ENCODE measurements at regions not wholly inside any gene's neighbourhood (a gene's known extent, or its start where the extent isn't known, plus 50 kb on each side); places are given as distances from the start of the nearest gene placed in this dataset.
"Not testable (repeated sequence)": the region's sequence is repeated elsewhere in the genome, so short reads cannot be mapped to it uniquely, and the experiment has no call there.

DNA sequence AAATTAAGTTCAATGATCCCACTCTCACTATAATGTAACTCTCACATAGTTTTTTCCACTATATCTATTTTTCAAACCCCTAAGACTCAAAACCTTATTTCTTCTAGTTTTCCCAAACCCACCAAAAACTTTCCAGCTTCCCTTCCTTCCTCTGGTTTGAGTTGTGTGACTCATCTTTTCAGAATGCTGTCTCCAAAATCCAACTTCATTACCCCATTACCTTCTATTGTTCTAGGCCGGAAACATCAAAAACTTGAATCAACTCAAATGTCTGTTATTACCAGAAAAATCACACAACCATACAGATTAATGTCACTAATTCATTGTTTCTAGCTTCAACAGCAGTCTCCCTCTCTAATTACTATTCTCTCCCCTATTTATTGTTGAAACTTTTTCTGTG lies 1090.3 kb downstream of the HACE1 start:
- DNase-seq (ENCODE audit: low spot score) = no peak

DNA sequence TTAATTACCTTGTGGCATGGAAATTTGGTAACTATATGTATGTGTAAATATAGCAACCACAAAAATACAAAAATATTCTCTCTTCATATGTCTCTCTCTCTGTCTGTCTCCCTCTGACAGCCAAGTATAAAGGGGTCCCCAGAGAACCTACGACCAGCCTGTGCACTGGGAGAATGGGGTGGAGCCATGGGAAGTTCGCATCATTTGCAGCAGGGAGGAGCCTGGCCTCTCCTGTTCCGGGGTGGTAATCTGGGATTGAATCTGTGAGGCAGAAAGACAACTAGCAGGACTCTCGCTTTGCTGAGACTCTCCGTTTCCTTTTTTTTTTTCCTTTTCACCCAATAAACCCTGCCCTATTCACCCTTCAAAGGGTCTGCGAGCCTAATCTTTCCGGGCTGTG lies 1109.1 kb downstream of the HACE1 start:
- no peak for DNase-seq (ENCODE audit: low spot score)

DNA sequence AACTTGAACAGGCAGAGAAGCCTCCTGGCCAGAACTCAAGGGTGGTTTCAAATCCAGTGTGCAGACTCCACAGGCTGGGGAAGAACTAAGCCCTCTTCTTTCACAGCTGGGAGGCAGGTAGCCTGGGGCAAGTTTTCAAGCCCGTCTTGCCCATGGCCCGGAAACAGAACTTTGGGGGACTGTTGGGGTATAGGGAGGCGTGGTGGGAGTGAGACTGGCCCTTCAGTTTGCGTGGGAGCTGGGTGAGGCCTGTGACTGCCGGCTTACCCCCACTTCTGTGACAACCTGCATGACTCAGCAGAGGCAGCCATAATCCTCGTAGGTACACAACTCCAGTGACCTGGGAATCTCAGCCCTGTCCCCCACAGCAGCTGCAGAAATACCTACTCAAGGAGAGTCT lies 1125.7 kb downstream of the HACE1 start:
- no peak for DNase-seq (ENCODE audit: low spot score)

DNA sequence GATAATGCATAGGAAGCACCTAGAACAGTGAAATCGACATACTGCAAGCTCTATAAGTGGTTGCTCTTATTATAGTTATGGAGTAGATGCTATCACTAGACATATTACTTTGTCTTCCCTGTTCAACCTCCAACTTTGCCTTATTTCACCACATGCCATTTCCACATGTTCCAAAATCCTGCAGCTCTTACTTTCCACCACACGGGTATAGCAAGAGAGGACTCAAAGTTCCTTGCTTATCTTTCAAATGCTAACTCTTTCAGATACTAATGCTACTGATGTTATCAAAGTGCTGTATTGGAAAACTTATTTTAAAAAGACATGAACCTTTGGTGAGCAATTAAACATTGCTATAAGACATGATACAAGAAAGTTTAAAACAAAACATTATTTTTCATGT lies 1130.1 kb downstream of the HACE1 start:
- DNase-seq (ENCODE audit: low spot score) = no peak

DNA sequence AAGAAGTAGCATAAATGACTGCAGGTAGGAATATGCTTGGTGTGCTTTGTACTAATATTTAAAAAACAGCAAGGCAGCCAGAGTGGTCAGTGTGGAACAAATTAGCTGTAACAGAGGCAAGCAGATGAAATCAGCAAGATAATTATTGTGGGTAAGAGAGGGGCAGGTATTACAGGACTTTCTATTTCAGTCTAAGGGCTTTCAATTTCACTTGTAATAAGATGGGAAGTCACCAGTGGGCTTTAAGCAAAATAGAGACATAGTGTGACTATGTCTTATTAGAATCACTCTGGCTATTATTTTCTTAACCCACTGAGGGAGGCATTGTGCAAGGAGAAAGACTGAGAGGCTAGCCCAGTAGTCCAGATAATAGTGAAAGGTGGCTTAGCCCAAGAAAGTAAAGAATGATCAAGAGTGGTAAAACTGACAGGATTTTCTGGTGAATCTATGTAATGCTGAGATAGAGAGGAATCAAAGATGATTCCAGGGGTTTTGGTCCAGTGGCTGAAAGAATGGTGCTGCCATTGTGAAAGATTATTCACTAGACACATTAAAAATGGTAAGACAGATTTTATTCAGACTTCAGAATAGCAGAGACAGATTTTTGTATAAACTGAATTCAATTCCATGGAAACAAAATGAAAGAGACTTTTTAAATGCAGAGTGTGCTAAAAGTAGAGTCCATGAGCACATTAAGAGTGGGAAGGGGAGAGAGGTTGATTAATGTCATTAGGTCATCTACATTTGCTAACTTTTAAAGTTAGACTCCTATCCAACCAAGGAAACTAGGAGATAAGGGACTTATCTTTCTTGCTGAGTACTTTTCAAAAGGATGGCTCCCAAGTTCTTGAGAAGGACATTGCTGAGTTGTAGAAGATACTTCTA lies 1136.0 kb downstream of the HACE1 start:
- DNase-seq (ENCODE audit: low spot score) = no peak

DNA sequence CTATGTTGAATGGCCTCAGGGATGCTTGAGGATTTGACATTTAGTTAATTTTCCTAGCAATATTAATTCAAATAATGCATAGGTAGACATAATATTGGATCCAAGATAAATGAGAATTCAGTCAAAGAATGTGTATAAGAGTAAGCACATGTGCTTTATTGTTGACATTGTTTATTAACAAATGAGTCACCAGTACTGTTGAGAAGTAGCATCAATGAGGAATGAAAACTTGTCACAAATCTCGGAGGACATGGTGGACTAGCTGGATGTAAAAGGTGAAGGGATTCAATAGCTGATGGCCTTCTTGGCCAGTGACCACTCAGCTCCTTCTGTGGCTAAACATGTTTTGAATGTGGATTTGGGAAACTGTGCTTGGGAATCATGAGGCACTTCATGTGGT lies 1137.0 kb downstream of the HACE1 start:
- no peak for DNase-seq (ENCODE audit: low spot score)

DNA sequence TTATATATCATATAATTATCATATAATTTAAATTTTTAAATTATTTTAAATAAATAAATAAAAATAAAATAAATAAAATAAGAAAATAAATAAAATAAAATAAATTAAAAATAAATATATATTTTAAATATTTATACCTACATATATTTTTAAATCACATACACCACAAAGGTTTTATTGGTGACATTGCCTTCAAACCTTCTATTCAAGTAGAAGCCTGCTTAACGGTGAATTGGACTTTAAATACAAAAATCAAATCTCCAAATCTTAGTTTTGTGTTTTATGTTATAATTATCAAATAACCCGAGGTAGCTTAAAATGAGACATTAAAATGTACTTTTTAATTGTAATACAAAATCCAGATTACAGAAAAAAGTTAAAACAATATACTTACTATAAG lies 1137.8 kb downstream of the HACE1 start:
- no peak for DNase-seq (ENCODE audit: low spot score)

DNA sequence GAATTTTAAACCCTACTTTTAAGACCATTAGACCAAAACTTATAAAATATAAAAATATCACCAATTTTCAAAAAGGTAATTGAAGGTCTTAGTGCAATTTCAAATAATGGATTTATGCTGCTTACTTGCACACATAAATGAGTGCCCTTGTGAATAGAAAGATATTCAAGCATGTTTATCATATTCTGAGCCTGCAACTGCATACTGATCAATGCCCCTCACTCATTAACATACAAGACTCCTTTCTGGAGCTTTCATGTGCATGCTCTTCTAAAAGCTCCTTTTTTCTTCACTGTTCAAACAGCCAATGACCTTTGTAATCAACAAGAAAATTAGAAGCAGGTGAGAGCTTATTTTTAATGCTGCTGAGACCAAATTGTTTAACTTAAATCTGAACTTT lies 1139.3 kb downstream of the HACE1 start:
- no peak for DNase-seq (ENCODE audit: low spot score)

DNA sequence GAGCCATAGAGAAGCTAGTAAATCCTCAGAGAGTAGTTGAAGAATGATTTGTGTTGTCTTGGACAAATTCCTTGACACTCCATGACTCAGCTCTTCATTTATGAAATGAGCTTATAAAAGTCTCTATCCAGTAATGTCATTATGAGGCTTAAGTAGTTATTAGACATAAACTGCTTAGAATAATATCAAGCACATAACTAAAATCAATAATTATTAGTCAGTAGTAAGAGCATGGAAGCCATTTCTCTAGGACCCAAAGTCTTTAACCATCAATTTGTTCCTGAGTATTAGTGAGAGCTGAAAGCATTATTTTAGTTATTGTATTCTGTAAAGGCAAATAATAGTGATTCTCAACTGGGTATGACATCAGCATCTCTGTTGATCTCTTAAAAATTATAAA lies 1140.2 kb downstream of the HACE1 start:
- no peak for DNase-seq (ENCODE audit: low spot score)

DNA sequence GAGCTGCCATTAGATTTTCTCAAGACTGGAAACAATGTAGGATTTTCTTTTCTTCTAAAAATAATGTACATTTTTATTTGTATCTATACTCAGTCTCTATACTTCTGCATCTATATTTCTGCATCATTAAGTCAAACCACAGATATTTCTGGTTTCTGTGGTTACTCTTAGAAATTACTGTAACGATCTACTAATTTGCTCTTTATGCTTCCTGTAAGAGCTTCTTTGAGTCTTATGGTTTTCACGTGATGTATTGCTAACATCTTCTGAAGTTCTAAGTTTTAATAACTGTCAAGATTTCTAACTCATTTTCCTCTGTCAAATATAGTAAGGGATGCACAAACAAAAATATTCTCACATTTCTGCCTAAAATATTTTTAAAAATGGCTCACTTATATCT lies 1144.5 kb downstream of the HACE1 start:
- DNase-seq (ENCODE audit: low spot score) = no peak

DNA sequence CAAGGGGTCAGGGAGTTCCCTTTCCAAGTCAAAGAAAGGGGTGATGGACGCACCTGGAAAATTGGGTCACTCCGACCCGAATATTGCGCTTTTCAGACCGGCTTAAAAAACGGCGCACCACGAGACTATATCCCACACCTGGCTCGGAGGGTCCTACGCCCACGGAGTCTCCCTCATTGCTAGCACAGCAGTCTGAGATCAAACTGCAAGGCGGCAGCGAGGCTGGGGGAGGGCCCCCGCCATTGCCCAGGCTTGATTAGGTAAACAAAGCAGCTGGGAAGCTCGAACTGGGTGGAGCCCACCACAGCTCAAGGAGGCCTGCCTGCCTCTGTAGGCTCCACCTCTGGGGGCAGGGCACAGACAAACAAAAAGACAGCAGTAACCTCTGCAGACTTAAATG lies 1150.5 kb downstream of the HACE1 start:
- not testable (repeated sequence) for DNase-seq (ENCODE audit: low spot score)

DNA sequence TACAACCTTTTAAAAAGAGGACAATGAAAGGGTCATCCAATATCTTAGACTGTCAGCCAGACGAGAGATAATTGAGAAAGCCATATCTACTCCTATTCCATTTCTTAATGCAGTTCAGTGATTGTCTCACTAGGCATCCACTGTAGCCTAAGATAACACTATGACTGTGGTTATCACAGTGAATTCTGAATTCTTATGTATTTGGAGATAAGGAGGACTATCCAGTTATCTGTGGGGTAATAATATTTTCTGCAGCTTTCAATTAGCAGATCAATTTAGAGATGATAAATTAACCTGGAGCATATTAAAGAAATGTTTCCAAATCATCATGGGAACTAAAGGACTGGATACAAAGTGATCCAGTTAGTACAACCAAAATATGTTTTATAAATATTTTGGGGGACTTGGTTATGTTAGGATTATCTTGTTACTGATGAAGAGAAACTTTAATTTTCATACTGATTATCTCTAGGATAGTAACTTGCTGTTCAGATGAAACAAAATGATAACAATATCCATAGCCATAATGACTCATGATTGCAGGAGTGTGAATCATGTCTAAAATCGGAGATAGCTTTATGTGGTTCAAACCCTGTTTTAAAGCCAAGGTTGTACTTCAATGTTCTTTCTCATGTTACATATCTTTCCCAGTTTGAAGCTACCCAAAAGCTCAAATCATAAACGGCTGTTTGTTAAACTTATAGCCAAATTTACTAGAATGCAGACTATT lies 1152.0 kb downstream of the HACE1 start:
- no peak for DNase-seq (ENCODE audit: low spot score)

DNA sequence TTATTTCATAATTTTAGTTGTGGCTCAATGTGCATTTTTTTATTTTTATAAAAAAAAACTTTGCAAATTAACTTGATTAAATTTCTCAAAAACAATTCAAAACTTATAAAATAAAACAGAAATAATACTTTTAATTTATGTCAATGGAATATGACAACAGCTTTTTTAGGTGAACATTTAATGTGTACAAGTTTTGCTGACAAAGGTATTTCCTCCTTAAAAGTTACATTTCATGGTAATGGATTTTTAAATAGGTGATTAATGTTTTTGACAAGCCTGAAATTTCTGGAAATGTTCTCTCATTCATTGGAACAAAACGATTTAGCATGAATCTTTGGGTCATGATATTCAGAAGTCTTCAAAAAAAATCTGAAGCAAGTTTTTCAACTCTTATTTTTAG lies 1160.0 kb downstream of the HACE1 start:
- no peak for DNase-seq (ENCODE audit: low spot score)

DNA sequence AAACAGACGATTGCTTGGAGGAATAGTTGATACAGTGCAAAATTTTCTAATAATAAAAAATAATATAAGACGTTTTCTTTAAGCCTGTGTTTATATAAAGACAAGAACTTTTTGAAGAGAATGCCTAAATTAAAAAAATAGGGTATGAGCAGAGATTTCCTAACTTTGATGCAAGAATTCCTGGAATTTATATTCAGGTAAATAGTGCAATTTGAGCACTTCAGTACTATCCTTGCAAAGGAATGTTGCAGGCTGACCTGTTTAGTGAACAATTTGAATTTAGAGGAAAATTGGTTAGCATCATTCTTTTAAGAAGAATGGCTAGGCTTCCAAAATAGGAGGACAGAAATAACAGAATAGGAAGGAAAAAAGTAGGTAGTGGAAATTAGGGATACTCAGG lies 1172.3 kb downstream of the HACE1 start:
- DNase-seq (ENCODE audit: low spot score) = no peak

DNA sequence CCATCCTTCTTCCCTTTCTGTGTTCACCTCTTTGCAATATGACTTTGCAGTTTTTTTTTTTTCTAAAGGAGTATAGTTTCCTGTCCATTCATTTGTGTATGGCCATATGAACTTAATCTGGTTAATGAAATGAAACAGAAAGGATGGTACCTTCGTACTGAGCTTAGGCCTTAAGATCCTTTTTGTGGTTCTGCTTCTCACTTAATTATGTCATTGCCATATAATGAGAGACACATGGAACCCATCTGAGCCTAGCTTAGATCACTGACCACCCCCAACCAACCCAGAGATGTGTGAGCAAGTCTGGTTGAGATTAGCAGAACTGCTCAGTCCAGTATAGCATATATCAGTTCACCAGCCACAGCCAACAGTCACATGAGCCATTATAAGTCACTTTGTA lies 1179.6 kb downstream of the HACE1 start:
- no peak for DNase-seq (ENCODE audit: low spot score)

DNA sequence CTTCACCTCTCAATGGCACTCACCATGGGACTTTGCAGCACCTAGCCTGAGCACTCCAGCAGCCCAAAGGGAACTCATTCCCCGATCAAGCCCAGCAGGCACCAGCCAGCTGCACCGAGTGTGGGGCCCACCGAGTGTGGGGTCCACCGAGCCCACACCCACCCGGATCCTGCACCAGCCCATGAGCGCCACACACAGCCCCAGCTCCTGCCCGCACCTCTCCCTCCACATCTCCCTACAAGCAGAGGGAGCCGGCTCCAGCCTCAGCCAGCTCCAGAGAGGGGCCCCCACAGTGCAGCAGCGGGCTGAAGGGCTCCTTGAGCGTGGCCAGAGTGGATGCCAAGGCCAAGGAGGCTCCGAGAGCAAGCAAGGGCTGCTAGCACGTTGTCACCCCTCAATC lies 1182.4 kb downstream of the HACE1 start:
- DNase-seq (ENCODE audit: low spot score) = no peak

DNA sequence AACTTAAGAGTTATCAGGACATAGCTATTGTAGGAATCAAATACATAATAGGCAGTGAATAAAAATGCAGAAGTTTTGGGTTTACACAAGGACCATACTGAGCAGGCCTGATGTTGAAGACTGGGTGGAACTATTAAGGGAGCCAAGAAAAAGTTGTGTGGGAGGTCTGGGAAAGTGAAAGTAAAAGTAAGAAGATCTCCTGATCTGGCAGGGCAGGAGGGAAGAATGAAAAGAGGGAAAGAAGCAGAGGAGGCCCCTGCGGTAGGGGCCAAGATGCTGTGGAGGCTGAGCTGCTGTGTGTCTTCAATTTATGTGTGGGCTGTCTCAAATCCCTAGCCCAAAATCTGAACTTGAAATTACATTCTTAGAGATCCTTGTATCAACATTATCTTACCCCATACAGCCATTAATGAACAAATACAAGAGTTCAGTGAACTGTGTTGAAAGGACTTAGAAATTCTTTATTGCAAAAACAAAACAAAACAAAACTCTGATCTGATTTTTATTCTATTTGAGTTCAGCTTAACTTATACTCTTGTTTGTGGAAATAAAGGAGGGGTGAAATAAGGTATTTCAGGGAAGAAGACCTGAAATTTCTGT lies 1183.8 kb downstream of the HACE1 start:
- DNase-seq (ENCODE audit: low spot score) = no peak

DNA sequence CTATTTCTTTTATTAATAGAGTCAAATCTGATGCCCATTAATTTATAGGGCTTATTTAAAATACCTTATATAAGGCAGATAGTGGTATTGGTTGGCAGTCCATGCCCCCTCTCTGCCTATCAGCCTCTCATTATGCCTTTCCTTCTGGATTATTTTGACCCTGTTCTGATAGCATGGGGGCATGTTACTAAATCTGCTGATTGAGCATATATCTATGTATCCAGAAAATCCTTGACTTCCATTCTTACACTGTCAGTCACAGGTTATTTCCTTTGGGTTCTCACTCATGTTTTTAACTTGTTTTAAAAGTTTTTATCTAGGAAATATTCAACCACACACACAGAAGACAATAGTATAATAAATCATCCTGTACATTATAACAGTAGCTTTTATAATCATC lies 1184.9 kb downstream of the HACE1 start:
- DNase-seq (ENCODE audit: low spot score) = no peak

DNA sequence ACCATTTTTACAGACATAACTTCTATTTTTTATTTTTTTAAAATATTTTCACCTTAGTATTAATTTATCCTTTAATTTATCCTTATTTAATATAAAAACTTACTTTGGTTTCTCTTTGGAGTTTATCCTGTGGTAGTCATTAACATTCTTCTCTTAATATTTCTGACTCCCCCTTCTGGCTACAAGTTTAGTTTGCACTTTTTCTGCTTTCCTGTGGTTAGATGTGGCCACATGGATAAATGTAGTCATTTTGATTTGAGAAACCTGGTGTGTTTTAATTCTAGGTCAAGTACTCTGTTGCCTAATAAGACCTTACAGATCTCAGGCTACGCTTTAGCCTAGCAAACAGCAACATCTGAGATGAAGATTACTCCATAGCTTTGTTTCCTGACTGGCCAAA lies 1187.5 kb downstream of the HACE1 start:
- DNase-seq (ENCODE audit: low spot score) = no peak

DNA sequence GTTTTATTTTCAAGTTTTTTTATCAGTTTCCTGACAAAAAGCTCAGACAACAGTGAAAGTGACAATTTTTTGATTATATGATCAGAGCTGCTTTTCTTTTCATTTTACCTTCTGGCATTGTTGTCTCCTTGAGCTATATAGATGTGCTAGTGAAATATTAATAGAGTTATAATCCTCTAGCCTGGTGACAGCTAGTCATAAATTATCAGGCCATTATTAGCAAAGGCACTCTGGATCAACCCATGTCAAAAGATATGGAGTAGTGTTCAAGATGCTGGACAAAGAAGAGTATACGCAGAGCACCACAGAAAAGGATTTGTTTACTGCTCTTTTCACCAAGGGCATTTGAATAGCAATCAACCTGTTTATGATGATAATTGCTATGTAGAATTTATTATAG lies 1230.1 kb downstream of the HACE1 start:
- DNase-seq (ENCODE audit: low spot score) = no peak

DNA sequence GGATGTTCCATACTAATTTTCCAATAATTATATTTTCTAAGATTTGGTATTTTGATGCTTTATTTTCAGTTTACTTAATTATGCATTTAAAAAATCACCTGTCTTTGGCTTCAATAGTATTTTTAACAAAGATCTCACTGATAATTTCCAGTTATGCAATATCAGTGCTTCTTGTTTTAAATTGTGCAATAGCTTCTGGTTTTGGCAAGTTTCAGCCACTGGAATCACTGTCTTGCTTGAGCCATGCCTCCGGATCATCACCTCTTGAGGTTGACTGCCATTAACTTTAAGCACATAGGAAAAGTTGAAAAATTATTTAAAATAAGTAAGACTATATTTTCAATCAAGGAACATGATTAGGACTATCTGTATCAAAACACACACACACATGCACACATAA lies 1242.1 kb downstream of the HACE1 start:
- no peak for DNase-seq (ENCODE audit: low spot score)

DNA sequence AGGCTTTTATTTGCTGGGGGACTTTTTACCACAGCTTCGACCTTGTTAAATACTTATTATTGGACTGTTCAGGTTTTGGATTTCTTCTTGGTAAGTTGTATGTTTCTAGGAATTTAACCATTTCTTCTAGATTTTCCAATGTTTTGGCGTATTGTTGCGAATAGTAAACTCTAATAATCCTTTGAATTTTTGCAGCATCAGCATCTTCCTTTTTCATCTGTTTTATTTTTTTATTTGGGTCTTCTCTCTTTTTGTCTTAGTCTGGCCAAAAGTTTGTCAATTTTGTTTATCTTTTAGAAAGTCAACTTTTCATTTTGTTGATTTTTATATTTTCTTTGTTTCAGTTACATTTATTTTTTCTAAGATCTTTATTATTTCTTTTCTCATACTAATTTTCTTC lies 1272.0 kb downstream of the HACE1 start:
- DNase-seq (ENCODE audit: low spot score) = no peak

DNA sequence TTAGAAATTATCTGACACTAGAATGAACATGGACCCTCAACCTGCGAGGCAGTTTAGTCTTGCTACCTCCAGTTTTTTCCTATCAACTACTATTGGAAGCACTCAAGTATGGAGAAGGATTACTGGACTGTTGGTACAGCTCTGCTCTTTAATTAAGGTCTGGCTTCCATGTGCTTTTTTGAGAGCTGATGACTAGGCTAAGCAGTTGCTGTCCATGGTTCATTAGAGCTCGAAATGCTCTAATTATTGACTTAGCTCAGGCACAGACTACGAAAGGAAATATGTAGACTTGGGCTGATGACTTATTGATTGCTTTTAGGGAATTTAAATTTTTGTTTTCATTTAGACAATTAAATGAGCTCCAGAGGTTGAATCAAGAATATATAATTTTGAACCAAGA lies 1281.6 kb downstream of the HACE1 start:
- DNase-seq (ENCODE audit: low spot score) = no peak

Measured in activated CD4-positive, alpha-beta T cell treated with anti-CD3 and anti-CD28 coated beads, Interleukin-2, Interleukin-4, amounts not matched to agents 100 ng/mL and 50 ng/mL, durations not matched to agents 16 hours and 8 hours (primary cell).